Renal pelvis (tissue), 1 donor: ENCODE measurements at regions not wholly inside any gene's neighbourhood (a gene's known extent, or its start where the extent isn't known, plus 50 kb on each side); places are given as distances from the start of the nearest gene placed in this dataset.

Experiments
- DNase-seq: peaks from one replicate; pipeline ENCODE4 v3.0.0-alpha.2; 2013

DNA sequence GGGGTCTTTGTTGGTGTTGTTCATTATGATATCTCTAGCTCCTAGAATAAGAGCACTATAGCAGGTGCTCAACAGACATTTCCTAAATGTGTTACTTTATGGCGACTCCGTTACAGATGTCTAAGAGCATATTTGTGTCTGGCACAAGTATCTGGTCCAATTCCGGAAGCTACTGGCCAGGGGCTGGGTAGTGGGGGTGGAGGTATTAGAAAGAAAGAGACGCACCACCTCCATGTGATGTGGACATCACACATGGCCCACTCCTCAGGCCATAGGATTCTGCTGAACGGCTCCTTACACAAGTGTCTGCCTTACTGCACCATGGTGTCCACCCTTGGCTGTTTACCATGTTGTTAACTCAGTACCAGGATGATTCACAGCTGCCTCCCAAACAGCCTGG is 296.8 kb upstream of the MKI67 start:
- no peak for DNase-seq

GRCh38 chr10:128429321-128429720 is 303.1 kb upstream of the MKI67 start:
- DNase-seq: no peak

- no peak for DNase-seq
Observed at GRCh38 chr10:128429835-128430513, 303.8 kb upstream of the MKI67 start.

DNA sequence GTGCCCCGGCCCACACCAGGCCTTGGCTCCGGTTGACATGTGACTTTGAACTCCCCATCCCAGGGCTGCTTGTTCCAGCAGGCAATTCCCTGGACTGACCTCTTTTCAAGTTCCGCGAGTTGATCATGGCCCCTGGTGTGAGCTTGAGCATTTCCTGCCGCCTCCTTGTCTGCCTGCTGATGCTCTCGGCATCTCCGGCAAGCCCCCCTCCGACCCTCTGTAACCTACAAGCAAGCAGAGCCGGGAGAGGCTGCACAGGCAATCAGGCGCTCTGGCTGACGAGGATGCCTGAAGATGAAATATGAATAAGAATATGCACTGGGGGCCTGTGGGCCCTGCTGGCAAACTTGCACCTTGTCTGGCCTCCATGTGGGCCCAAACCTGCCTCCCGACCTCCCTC is 304.9 kb upstream of the MKI67 start:
- DNase-seq: no peak

GRCh38 chr10:128431506-128431905 is 305.3 kb upstream of the MKI67 start:
- no peak for DNase-seq

DNA sequence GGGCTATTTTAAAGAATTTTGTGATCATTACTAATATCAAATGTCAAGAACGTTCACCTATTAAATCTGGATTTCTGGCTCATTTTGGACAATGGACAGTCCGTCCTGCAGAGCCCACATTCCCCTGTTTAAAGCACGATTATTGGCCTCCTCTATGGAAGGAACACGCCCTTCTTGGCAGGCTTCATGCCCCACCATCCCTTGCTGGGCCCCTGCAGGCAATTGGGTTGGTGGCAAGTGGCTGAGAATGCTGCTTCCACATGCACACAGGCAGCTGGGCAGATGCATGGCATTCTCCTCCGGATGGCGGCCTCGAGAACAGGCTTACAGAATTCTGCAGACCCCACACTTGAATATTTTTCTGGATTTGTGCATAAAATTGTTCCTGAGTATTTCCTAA is 305.8 kb upstream of the MKI67 start:
- DNase-seq: no peak

GRCh38 chr10:128432423-128432822 is 306.2 kb upstream of the MKI67 start:
- no peak for DNase-seq

DNA sequence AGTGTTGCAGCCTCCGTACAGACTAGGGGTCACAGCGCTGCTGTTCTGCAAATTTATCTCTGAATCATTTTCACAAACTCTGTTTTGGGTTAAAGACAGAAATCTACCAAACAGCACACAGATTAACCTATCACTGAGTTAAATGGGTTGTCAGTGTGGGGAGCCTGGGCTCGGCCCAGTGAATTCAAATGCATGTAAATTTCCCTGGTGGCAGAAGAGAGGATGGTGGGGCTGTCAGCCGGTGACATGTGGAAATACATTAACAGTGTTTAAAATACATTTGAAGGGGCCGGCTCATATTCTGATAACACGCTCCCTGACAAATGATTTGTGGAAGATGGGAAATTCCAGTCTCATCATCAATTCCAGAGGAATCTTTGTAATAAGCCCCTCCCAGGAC is 309.6 kb upstream of the MKI67 start:
- no peak for DNase-seq

DNA sequence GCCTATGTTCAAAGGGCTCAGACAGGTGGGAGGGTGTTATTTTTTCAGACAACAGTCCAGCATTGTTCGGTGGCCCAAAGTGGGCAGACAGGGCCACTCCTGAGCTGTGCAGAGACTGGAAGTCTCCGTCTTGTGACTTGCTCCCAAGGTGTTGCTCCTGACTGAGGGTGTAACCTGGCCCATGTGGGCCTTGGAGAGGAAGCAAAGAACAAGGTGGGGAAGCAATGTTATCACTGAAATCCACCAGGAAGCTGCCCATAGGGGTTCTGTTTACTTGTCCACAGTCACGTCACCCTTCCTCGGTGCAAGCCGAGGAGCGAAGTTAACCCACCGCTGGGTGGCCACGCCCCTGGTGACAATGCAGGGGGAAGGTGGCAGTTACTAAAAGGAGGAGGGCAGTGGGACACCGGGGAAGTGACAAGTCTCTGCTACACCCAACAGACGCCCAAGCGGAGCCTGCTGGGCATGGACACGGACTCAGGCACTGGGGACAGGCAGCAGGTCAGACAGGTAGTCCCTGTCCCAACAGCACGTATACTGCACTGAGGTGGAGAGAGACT is 311.6 kb upstream of the MKI67 start:
- DNase-seq: no peak

GRCh38 chr10:128438417-128439063 is 312.3 kb upstream of the MKI67 start:
- DNase-seq: no peak

- DNase-seq: no peak
Observed at GRCh38 chr10:128440513-128441160, 314.4 kb upstream of the MKI67 start.

- no peak for DNase-seq
Observed at GRCh38 chr10:128443925-128444518, 317.8 kb upstream of the MKI67 start.

DNA sequence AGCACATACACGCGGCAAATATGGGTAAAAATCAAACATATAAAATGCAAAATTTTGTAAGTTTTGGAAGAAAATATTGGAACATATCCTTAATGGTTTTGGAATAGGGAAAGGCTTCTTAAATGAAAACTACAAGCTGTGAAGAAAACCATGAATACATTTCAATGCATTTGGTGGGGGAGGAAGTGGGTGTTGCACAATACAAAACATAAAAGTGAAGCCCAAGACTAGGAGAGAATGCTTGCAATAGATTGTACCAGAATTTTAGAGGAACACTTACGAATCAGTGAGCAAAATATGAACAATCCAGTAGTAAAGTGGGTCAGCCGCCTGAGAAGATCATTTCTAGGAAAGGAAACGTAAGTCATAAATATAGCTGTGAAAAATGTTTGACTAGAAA is 322.6 kb upstream of the MKI67 start:
- no peak for DNase-seq

DNA sequence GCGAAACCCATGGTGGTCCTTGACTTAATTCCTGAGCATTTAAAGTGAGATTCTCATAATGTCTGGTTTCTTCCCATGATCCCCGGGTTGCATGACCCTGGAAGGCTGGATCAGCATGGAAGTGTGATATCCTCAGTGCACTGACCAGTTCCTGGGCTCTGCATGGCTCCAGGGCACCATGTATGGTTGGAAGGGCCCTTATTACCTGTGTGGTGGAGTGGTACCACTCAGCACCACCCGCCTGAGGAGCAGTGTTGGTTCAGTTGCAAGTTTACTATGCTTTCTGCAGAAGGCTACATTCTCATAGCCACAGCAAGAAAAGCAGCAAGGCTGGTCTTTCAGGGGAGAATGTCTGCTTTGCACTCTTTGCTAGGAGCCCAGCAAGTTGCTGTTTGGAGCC is 325.7 kb upstream of the MKI67 start:
- no peak for DNase-seq

GRCh38 chr10:128456271-128456670 is 330.0 kb upstream of the MKI67 start:
- DNase-seq: no peak

GRCh38 chr10:128457136-128457535 is 330.9 kb upstream of the MKI67 start:
- no peak for DNase-seq

- DNase-seq: no peak
Observed at GRCh38 chr10:128461991-128462390, 335.8 kb upstream of the MKI67 start.

DNA sequence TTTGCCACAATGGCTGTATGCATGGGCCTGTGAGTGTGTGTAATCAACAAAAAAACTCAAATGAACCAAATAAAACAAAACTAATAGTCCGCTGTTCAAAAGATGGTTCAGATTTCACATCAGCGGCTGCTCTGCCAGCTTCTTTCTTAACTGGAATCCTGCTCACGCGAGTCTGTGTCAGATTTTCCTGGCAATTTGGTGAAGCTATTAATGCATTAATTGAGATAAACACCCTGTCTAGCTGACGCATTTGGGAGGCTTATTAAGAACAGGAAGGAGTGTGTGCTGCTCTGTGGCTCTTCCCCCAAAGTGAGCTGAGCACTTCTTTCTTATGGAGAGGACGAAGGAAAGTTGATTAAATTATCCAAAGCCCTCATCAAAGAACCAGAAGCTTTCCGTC is 336.6 kb upstream of the MKI67 start:
- DNase-seq: no peak

- DNase-seq: no peak
Observed at GRCh38 chr10:128463991-128464760, 338.0 kb upstream of the MKI67 start.

GRCh38 chr10:128465697-128466096 is 339.5 kb upstream of the MKI67 start:
- no peak for DNase-seq

DNA sequence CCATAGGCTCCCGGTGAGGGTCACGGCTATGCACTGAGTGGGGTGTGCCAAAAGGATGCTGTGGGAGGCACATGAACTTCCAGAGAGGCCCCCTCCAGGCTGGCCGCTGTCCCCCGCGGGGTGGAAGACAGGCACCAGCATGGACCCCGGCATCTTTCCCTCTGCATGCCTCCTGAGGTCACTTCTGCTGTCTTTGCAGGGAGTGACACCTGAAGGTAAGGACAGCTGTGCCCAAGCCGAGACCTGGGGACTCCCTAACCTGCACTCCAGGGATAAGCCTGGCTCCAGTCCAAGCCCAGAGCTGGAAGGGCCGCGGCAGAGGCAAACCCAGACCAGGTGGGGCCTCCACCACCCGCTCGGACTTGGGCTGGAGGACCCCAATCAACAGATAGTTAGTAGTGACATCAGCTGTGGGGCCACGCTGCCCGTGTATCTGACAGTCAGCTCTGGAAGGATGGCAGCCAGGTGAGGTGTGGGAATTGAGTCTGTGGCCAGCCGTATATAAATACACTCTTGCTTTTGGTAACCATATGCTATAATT is 340.7 kb upstream of the MKI67 start:
- DNase-seq: no peak

- no peak for DNase-seq
Observed at GRCh38 chr10:128468462-128468861, 342.2 kb upstream of the MKI67 start.
